Stimulated activated CD4-positive, alpha-beta T cell treated with anti-CD3 and anti-CD28 coated beads, Interleukin-15, amount 100 ng/mL, for 1 hour (primary cell): ENCODE measurements at regions not wholly inside any gene's neighbourhood (a gene's known extent, or its start where the extent isn't known, plus 50 kb on each side); places are given as distances from the start of the nearest gene placed in this dataset.
"Not testable (repeated sequence)": the region's sequence is repeated elsewhere in the genome, so short reads cannot be mapped to it uniquely, and the experiment has no call there.

ENCODE experiments used
- DNase-seq, 2 donors: peaks; one replicate each; pipeline ENCODE4 v3.0.0-alpha.2; 2020; ENCODE audit warnings: low read depth in 1 of 2, low spot score in 1 of 2

GRCh38 chrX:150051096-150051495 lies 112.8 kb upstream of the EOLA2 start:
- no peak for DNase-seq

GRCh38 chrX:150052226-150052625 lies 113.9 kb upstream of the EOLA2 start:
- DNase-seq, result no peak

GRCh38 chrX:150058728-150059127 lies 120.4 kb upstream of the EOLA2 start:
- no peak for DNase-seq

- DNase-seq, result no peak
Measured at GRCh38 chrX:150060406-150060805, 122.1 kb upstream of the EOLA2 start.

- DNase-seq, result no peak
Measured at GRCh38 chrX:150062292-150063137, 124.2 kb upstream of the EOLA2 start.

- no peak for DNase-seq
Measured at GRCh38 chrX:150063138-150063518, 124.8 kb upstream of the EOLA2 start.

GRCh38 chrX:150063674-150064073 lies 125.4 kb upstream of the EOLA2 start:
- no peak for DNase-seq

GRCh38 chrX:150074175-150074574 lies 135.9 kb upstream of the EOLA2 start:
- no peak for DNase-seq

GRCh38 chrX:150080497-150080896 lies 142.2 kb upstream of the EOLA2 start:
- no peak for DNase-seq

- DNase-seq, result no peak
Measured at GRCh38 chrX:150081076-150081475, 142.8 kb upstream of the EOLA2 start.

GRCh38 chrX:150084496-150085229 lies 146.4 kb upstream of the EOLA2 start:
- DNase-seq, result no peak

GRCh38 chrX:150085881-150086280 lies 147.6 kb upstream of the EOLA2 start:
- no peak for DNase-seq

- no peak for DNase-seq
Measured at GRCh38 chrX:150086371-150086770, 148.1 kb upstream of the EOLA2 start.

GRCh38 chrX:150087612-150088011 lies 149.3 kb upstream of the EOLA2 start:
- no peak for DNase-seq

GRCh38 chrX:150088042-150088441 lies 149.8 kb upstream of the EOLA2 start:
- no peak for DNase-seq

- DNase-seq, result no peak
Measured at GRCh38 chrX:150088766-150089518, 150.7 kb upstream of the EOLA2 start.

GRCh38 chrX:150091300-150091699 lies 153.0 kb upstream of the EOLA2 start:
- DNase-seq, result not testable (repeated sequence)

GRCh38 chrX:150092549-150092948 lies 154.3 kb upstream of the EOLA2 start:
- no peak for DNase-seq

- no peak for DNase-seq
Measured at GRCh38 chrX:150094375-150094774, 156.1 kb upstream of the EOLA2 start.

GRCh38 chrX:150094996-150095395 lies 156.7 kb upstream of the EOLA2 start:
- DNase-seq, result no peak

- no peak for DNase-seq
Measured at GRCh38 chrX:150099316-150099715, 161.0 kb upstream of the EOLA2 start.

GRCh38 chrX:150100261-150100660 lies 162.0 kb upstream of the EOLA2 start:
- DNase-seq, result no peak
